ENCODE measurements at regions not wholly inside any gene's neighbourhood (a gene's known extent, or its start where the extent isn't known, plus 50 kb on each side); places are given as distances from the start of the nearest gene placed in this dataset.

DNA sequence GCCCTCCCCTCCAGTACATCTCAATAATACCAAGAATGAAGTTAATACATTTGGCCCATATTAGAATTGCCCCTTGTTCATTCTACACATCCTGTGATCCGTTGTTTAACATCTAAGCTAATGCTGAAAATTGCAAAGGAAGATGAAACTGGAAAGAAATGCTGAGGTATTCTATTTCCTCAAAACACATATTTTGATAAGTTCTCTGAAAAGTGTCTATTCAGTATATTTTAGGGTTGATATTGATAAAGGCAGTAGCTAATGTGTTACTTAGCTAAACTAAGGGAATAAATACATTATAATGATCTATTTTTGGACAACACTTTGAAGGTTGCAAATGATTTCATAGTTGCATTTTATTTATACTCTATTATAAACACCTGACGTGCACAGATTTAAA lies 702.6 kb upstream of the ROBO1 start:
- no peak for DNase-seq (ENCODE audit: low read depth)
- H3K36me3 ChIP-seq (ENCODE audit: control insufficient read depth, insufficient read depth, low read length): no peaks in the 10 kb centered on the region
- TF ChIP-seq, protein P1, sequence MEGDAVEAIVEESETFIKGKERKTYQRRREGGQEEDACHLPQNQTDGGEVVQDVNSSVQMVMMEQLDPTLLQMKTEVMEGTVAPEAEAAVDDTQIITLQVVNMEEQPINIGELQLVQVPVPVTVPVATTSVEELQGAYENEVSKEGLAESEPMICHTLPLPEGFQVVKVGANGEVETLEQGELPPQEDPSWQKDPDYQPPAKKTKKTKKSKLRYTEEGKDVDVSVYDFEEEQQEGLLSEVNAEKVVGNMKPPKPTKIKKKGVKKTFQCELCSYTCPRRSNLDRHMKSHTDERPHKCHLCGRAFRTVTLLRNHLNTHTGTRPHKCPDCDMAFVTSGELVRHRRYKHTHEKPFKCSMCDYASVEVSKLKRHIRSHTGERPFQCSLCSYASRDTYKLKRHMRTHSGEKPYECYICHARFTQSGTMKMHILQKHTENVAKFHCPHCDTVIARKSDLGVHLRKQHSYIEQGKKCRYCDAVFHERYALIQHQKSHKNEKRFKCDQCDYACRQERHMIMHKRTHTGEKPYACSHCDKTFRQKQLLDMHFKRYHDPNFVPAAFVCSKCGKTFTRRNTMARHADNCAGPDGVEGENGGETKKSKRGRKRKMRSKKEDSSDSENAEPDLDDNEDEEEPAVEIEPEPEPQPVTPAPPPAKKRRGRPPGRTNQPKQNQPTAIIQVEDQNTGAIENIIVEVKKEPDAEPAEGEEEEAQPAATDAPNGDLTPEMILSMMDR (IDR thresholded peaks at IDR 0.05; ENCODE audit: insufficient read depth, low read length, severe bottlenecking): no peak
- no peak overlapping the region for H3K4me3 ChIP-seq (ENCODE audit: low read depth, low read length)
- no peak for FAIRE-seq
- no peaks in the 10 kb centered on the region for H3K27me3 ChIP-seq (ENCODE audit: control insufficient read depth, insufficient read depth, low read length)

DNA sequence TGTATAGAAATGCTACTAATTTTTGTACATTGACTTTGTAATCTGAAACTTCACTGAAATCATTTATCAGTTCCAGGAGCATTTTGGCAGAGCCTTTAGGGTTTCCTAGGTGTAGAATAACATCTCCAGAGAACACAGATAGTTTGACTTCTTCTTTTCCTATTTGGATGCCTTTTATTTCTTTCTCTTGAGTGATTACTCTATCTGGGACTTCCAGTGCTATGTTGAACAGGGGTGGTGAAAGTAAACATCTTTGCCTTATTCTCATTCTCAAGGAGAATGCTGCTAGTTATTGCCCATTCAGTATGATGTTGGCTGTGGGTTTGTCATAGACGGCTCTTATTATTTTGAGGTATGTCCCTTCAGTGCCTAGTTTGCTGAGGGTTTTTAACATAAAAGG lies 697.9 kb upstream of the ROBO1 start:
- no peak for DNase-seq (ENCODE audit: low read depth)
- H3K27me3 ChIP-seq (ENCODE audit: control insufficient read depth, insufficient read depth, low read length): no peaks in the 10 kb centered on the region
- TF ChIP-seq, protein P1 (IDR thresholded peaks at IDR 0.05; ENCODE audit: insufficient read depth, low read length, severe bottlenecking): no peak
- H3K4me3 ChIP-seq (ENCODE audit: low read depth, low read length): no peak overlapping the region
- H3K36me3 ChIP-seq (ENCODE audit: control insufficient read depth, insufficient read depth, low read length): no peaks in the 10 kb centered on the region
- no peak for FAIRE-seq

DNA sequence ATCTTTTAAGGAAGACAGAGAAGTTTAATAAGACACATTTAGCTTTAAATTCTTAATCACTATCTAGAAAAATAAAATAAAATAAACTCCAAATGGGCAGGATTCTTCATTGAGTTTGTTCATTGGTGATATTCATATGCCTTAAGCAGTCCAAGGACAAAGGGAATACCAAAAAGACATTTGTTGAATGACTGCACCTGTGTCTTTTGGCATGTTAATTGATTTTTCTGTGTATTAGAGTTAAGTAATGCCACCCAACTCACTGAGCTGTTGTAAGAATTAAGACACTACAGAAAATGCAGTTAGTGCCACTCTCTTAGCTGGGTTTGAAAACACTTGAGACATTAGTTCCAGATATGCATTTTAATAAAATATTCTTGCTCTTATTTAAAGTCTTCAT lies 683.6 kb upstream of the ROBO1 start:
- DNase-seq (ENCODE audit: low read depth) (no peak), FAIRE-seq (no peak)
- H3K27me3 ChIP-seq (ENCODE audit: control insufficient read depth, insufficient read depth, low read length): no peaks in the 10 kb centered on the region
- no peaks in the 10 kb centered on the region for H3K36me3 ChIP-seq (ENCODE audit: control insufficient read depth, insufficient read depth, low read length)
- no peak overlapping the region for H3K4me3 ChIP-seq (ENCODE audit: low read depth, low read length)
- TF ChIP-seq, protein P1 (IDR thresholded peaks at IDR 0.05; ENCODE audit: insufficient read depth, low read length, severe bottlenecking): no peak

DNA sequence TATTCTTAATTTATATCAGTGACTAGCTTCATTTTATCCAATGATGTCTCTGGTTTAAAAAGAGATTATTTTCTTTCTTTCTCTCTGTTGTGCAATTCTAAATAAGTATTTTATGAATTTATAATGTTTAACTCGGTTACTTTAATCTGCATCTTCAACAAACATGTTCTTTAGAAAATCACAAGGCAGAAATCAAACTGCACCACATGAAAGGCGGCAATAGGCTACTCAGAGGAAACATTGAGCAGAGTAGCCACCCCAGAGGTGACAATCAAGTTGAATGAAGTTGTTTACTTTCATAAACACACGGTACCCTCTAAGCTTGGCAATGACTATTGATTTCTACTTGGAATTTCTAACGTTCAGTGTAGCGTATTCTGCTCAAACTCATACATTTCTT lies 677.8 kb upstream of the ROBO1 start:
- DNase-seq (ENCODE audit: low read depth) (no peak), FAIRE-seq (no peak)
- TF ChIP-seq, protein P1 (IDR thresholded peaks at IDR 0.05; ENCODE audit: insufficient read depth, low read length, severe bottlenecking): no peak
- no peaks in the 10 kb centered on the region for H3K36me3 ChIP-seq (ENCODE audit: control insufficient read depth, insufficient read depth, low read length)
- H3K27me3 ChIP-seq (ENCODE audit: control insufficient read depth, insufficient read depth, low read length): no peaks in the 10 kb centered on the region
- no peak overlapping the region for H3K4me3 ChIP-seq (ENCODE audit: low read depth, low read length)

DNA sequence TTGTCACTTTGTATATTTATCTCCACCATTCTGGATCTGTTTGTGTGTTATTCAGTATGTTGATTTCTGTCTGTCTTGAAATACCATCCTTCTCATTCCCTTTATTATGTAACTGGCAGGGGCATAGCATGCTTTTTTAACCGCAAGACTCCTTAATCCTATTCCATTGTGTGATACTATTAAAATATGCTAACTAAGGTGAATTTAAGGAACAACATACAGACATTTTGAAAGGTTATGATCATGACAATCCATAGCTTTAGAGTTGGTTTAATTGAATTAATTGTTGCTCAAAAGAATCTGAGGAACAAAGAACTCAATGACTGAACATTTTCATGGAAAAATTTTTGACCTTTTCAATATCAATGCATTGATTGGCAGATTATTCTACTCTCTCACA lies 677.3 kb upstream of the ROBO1 start:
- Histone ChIP-seq H3K27me3 (ENCODE audit: control insufficient read depth, insufficient read depth, low read length) (no peaks in the 10 kb centered on the region), H3K36me3 (ENCODE audit: control insufficient read depth, insufficient read depth, low read length) (no peaks in the 10 kb centered on the region), H3K4me3 (ENCODE audit: low read depth, low read length) (no peak overlapping the region)
- FAIRE-seq (no peak), DNase-seq (ENCODE audit: low read depth) (no peak)
- TF ChIP-seq, protein P1 (IDR thresholded peaks at IDR 0.05; ENCODE audit: insufficient read depth, low read length, severe bottlenecking): no peak

DNA sequence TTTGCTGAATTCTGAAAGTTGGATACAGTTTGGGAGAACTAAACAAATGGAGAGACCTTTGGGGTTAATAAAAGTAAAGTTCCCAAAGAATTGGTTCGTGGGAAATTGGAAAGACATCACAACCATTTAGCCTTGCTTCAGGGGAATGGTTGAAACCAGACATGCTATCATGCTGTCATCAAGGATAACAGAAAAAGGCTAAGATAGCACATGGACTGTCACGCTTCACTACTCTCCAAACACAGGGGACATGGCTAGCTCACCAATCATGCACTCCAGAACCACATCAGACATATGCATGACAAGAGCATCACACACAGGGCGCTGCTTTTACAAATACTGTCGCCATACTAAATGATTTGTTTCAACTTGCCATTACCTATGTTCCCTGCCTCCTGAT lies 671.7 kb upstream of the ROBO1 start:
- no peak for DNase-seq (ENCODE audit: low read depth)
- no peak for FAIRE-seq
- H3K27me3 ChIP-seq (ENCODE audit: control insufficient read depth, insufficient read depth, low read length): no peaks in the 10 kb centered on the region
- no peaks in the 10 kb centered on the region for H3K36me3 ChIP-seq (ENCODE audit: control insufficient read depth, insufficient read depth, low read length)
- no peak overlapping the region for H3K4me3 ChIP-seq (ENCODE audit: low read depth, low read length)
- TF ChIP-seq, protein P1 (IDR thresholded peaks at IDR 0.05; ENCODE audit: insufficient read depth, low read length, severe bottlenecking): no peak

Measured in bronchial epithelial cell (primary cell).